AML-193 (cell line): ENCODE measurements at regions not wholly inside any gene's neighbourhood (a gene's known extent, or its start where the extent isn't known, plus 50 kb on each side); places are given as distances from the start of the nearest gene placed in this dataset.
A peak's percentile ranks its signal among the peaks of the same experiment; 100 is the strongest.

Source experiments
- DNase-seq, 2 experiments: peaks; one replicate each; lab custom pipeline; 2025; lab: John Stamatoyannopoulos, UW

GRCh38 chr1:212526111-212526491, 82.5 kb upstream of the ATF3 start:
- DNase-seq = no peak

GRCh38 chr1:212528501-212528900, 80.1 kb upstream of the ATF3 start:
- DNase-seq = no peak

- DNase-seq = no peak
Observed at GRCh38 chr1:212529211-212529741, 79.3 kb upstream of the ATF3 start.

- no peak for DNase-seq
Observed at GRCh38 chr1:212531267-212531666, 77.3 kb upstream of the ATF3 start.

- no peak for DNase-seq
Observed at GRCh38 chr1:212531796-212532195, 76.8 kb upstream of the ATF3 start.

GRCh38 chr1:212532469-212533147, 76.0 kb upstream of the ATF3 start:
- no peak for DNase-seq

- no peak for DNase-seq
Observed at GRCh38 chr1:212533148-212533517, 75.4 kb upstream of the ATF3 start.

GRCh38 chr1:212536586-212536985, 72.0 kb upstream of the ATF3 start:
- DNase-seq = no peak

- DNase-seq = no peak
Observed at GRCh38 chr1:212537610-212538009, 71.0 kb upstream of the ATF3 start.

GRCh38 chr1:212539737-212540430, 68.7 kb upstream of the ATF3 start:
- DNase-seq = no peak

GRCh38 chr1:212542761-212543187, 65.8 kb upstream of the ATF3 start:
- DNase-seq = no peak

- DNase-seq = no peak
Observed at GRCh38 chr1:212544110-212544509, 64.5 kb upstream of the ATF3 start.

- DNase-seq = peak in 1 of 2 experiments; percentile 19
Observed at GRCh38 chr1:212545941-212546635, 62.5 kb upstream of the ATF3 start.

GRCh38 chr1:212549503-212550017, 59.0 kb upstream of the ATF3 start:
- DNase-seq = no peak

GRCh38 chr1:212551929-212552328, 56.6 kb upstream of the ATF3 start:
- DNase-seq = no peak

- DNase-seq = no peak
Observed at GRCh38 chr1:212553676-212554075, 54.9 kb upstream of the ATF3 start.

- DNase-seq = no peak
Observed at GRCh38 chr1:212554401-212554800, 54.2 kb upstream of the ATF3 start.

- DNase-seq = no peak
Observed at GRCh38 chr1:212555426-212555825, 53.1 kb upstream of the ATF3 start.

GRCh38 chr1:212556822-212557549, 51.6 kb upstream of the ATF3 start:
- no peak for DNase-seq

- no peak for DNase-seq
Observed at GRCh38 chr1:212557739-212558692, 50.5 kb upstream of the ATF3 start.
